ENCODE measurements at regions not wholly inside any gene's neighbourhood (a gene's known extent, or its start where the extent isn't known, plus 50 kb on each side); places are given as distances from the start of the nearest gene placed in this dataset.
"Not testable (repeated sequence)": the region's sequence is repeated elsewhere in the genome, so short reads cannot be mapped to it uniquely, and the experiment has no call there.

DNA sequence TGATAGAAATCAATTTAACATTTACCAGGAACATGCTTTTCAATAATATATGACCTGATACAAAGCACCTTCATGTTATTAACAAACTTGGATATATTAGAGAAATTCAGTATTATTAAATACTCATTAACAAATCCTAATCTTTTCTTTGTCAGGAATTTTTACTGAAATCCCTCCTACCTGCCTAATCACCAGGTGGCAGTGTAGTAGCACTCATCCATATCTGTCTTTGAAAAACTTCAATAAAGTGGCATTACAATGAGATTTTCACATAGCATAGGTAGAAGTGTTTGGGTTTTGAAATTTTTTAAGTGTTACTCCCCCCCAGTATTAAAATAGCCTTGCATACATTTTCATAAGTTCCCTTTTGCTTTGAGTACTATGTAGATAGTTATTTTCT, 1246.6 kb upstream of the LRRN3 start:
- no peak overlapping the region for H3K27ac ChIP-seq (ENCODE audit: low read depth, low read length)
- H3K27me3 ChIP-seq (ENCODE audit: control insufficient read depth in 3 of 3, insufficient read depth in 3 of 3, low read length in 3 of 3): no peaks in the 10 kb centered on the region
- no peak overlapping the region for H3K9ac ChIP-seq (ENCODE audit: low read depth in 1 of 3, low read length in 3 of 3)
- H3K4me1 ChIP-seq (ENCODE audit: control insufficient read depth in 3 of 3, insufficient read depth in 3 of 3, low read length in 3 of 3): no peaks in the 10 kb centered on the region
- no peak overlapping the region for H3K4me3 ChIP-seq (ENCODE audit: low read length in 3 of 3)
- H3K36me3 ChIP-seq (ENCODE audit: control insufficient read depth in 3 of 3, insufficient read depth in 3 of 3, low read length in 3 of 3): no peaks in the 10 kb centered on the region
- H3K9me3 ChIP-seq (ENCODE audit: control insufficient read depth in 3 of 3, low read length in 3 of 3): no peaks in the 10 kb centered on the region

DNA sequence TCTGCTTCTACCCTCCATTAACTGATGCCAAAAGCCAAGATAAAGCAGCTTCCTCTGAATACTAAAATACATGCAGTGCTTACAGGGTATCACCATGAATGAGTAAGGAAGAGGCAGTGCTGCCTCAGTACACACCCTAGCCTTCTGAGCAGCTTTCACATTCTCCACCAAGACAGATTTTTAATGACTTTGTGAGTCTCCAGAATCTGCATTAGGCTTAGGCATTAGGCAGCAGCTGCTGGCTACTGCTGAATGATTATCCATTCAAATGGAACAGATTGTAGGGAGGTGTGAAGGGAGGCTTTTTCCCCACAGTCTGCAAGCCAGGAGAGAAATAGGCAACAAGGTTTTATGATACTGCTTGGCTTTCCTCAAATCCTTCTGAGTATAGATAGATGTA, 1226.7 kb upstream of the LRRN3 start:
- H3K4me3 ChIP-seq (ENCODE audit: low read length in 3 of 3): no peak overlapping the region
- H3K9ac ChIP-seq (ENCODE audit: low read depth in 1 of 3, low read length in 3 of 3): no peak overlapping the region
- no peaks in the 10 kb centered on the region for H3K36me3 ChIP-seq (ENCODE audit: control insufficient read depth in 3 of 3, insufficient read depth in 3 of 3, low read length in 3 of 3)

DNA sequence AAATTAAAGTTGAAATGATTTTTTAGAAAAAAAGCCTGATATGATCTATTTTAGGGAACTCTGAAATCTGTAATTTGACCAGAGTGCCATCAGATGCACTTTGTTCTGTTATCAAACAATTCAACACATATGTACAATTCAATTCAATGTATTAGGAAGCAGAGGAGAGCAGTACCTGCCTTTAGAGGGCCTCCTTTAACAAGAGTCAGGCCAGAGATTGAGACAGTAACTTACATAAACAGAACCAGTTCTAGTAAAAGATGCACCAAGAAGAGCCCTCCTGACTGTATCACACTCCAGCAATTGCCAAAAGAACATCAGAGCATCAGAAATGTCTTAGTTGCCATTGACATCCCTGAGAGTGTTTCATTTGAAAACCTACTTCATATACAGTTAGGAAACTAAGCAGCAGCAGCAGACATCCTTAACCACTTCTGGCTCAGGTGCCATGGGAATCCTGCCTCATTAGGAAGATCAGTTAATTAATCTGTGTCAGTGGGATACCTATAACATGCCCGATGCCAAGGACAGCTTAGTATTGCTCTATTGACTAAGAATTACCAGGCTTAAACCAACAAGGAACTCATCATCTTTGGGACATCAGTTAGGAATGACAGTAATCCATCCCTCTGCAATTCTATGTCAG, 1222.6 kb upstream of the LRRN3 start:
- Histone ChIP-seq H3K27me3 (ENCODE audit: control insufficient read depth in 3 of 3, insufficient read depth in 3 of 3, low read length in 3 of 3) (no peaks in the 10 kb centered on the region), H3K4me1 (ENCODE audit: control insufficient read depth in 3 of 3, insufficient read depth in 3 of 3, low read length in 3 of 3) (no peaks in the 10 kb centered on the region), H3K9me3 (ENCODE audit: control insufficient read depth in 3 of 3, low read length in 3 of 3) (no peaks in the 10 kb centered on the region)

More for the DNA sequence above, 1226.7 kb upstream of the LRRN3 start:
- Histone ChIP-seq H3K27me3 (ENCODE audit: control insufficient read depth in 3 of 3, insufficient read depth in 3 of 3, low read length in 3 of 3) (no peaks in the 10 kb centered on the region), H3K4me1 (ENCODE audit: control insufficient read depth in 3 of 3, insufficient read depth in 3 of 3, low read length in 3 of 3) (no peaks in the 10 kb centered on the region), H3K9me3 (ENCODE audit: control insufficient read depth in 3 of 3, low read length in 3 of 3) (no peaks in the 10 kb centered on the region), H3K27ac (ENCODE audit: low read depth, low read length) (no peak overlapping the region)

DNA sequence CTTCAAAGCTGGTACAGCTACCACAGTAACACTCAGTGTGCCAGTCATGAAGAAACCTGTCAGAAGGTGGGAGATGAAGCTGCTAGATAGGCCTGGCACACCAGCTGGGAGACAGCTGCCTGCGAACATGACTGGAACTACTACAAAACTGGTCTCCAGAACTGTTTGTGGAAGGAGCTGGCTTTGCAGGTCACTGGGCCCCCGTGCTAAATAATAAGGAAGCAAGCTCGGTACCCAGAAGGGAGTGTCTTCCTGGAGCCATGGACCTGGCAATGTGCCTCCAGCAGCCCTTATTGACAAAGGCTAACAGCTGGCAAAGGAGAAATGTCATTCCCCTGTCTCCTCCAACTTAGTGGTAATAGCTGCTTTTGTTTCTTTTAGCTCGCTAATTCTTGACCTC, 1217.6 kb upstream of the LRRN3 start:
- no peaks in the 10 kb centered on the region for H3K27me3 ChIP-seq (ENCODE audit: control insufficient read depth in 3 of 3, insufficient read depth in 3 of 3, low read length in 3 of 3)
- no peaks in the 10 kb centered on the region for H3K36me3 ChIP-seq (ENCODE audit: control insufficient read depth in 3 of 3, insufficient read depth in 3 of 3, low read length in 3 of 3)
- no peaks in the 10 kb centered on the region for H3K9me3 ChIP-seq (ENCODE audit: control insufficient read depth in 3 of 3, low read length in 3 of 3)
- H3K4me3 ChIP-seq (ENCODE audit: low read length in 3 of 3): no peak overlapping the region
- H3K9ac ChIP-seq (ENCODE audit: low read depth in 1 of 3, low read length in 3 of 3): no peak overlapping the region
- H3K4me1 ChIP-seq (ENCODE audit: control insufficient read depth in 3 of 3, insufficient read depth in 3 of 3, low read length in 3 of 3): no peaks in the 10 kb centered on the region
- H3K27ac ChIP-seq (ENCODE audit: low read depth, low read length): no peak overlapping the region

More for the DNA sequence above, 1222.6 kb upstream of the LRRN3 start:
- no peak overlapping the region for H3K27ac ChIP-seq (ENCODE audit: low read depth, low read length)
- no peak overlapping the region for H3K4me3 ChIP-seq (ENCODE audit: low read length in 3 of 3)
- H3K9ac ChIP-seq (ENCODE audit: low read depth in 1 of 3, low read length in 3 of 3): no peak overlapping the region
- no peaks in the 10 kb centered on the region for H3K36me3 ChIP-seq (ENCODE audit: control insufficient read depth in 3 of 3, insufficient read depth in 3 of 3, low read length in 3 of 3)

DNA sequence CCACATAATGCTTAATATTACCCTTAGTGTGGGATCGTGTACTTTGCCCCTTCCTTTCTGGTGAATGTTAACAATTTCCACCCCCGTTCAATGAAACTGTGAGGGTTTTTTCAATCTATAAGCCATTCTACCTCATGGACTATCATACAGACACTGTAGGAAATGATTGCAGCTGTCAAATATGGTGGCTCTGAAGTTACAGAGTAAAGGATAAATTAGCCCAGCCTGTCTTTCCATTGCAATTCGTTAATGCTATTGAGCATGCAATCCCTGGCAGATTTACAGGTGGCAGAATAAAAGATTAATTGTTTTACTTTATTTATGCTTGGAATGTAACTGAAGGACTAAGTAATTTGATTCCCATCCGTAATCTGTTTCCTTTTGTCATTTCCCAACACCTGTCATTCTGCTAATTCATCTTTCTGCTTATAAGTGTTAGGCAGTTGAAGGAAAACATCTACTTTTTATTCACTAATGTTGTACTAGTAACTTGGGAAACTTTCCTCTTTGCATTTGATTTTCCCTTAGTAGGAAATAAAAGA, 1211.6 kb upstream of the LRRN3 start:
- H3K4me3 ChIP-seq (ENCODE audit: low read length in 3 of 3): no peak overlapping the region

DNA sequence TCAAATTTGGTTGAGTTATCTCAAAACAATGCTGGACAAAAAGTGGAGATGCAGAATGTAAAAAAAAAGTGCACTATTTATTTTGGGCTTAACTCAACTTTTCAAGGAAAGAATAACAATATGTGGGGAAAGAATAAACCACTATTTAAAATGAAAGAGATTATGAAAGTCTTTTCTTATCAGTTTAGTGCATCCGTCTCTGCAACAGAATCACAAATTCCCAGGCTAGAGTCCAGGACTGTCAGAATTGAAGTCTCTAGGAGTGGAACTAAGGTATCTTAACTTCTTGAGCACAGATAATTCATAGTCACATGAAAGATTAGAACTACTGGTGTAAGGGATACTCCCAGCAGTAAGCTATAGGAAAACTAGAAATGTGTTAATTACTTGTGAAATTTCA, 1200.3 kb upstream of the LRRN3 start:
- H3K36me3 ChIP-seq (ENCODE audit: control insufficient read depth in 3 of 3, insufficient read depth in 3 of 3, low read length in 3 of 3): no peaks in the 10 kb centered on the region
- H3K9me3 ChIP-seq (ENCODE audit: control insufficient read depth in 3 of 3, low read length in 3 of 3): no peaks in the 10 kb centered on the region
- no peak overlapping the region for H3K27ac ChIP-seq (ENCODE audit: low read depth, low read length)
- no peaks in the 10 kb centered on the region for H3K27me3 ChIP-seq (ENCODE audit: control insufficient read depth in 3 of 3, insufficient read depth in 3 of 3, low read length in 3 of 3)
- no peaks in the 10 kb centered on the region for H3K4me1 ChIP-seq (ENCODE audit: control insufficient read depth in 3 of 3, insufficient read depth in 3 of 3, low read length in 3 of 3)
- no peak overlapping the region for H3K4me3 ChIP-seq (ENCODE audit: low read length in 3 of 3)
- H3K9ac ChIP-seq (ENCODE audit: low read depth in 1 of 3, low read length in 3 of 3): no peak overlapping the region

More for the DNA sequence above, 1211.6 kb upstream of the LRRN3 start:
- H3K27ac ChIP-seq (ENCODE audit: low read depth, low read length): no peak overlapping the region
- H3K9me3 ChIP-seq (ENCODE audit: control insufficient read depth in 3 of 3, low read length in 3 of 3): no peaks in the 10 kb centered on the region
- no peaks in the 10 kb centered on the region for H3K36me3 ChIP-seq (ENCODE audit: control insufficient read depth in 3 of 3, insufficient read depth in 3 of 3, low read length in 3 of 3)
- H3K9ac ChIP-seq (ENCODE audit: low read depth in 1 of 3, low read length in 3 of 3): no peak overlapping the region
- H3K27me3 ChIP-seq (ENCODE audit: control insufficient read depth in 3 of 3, insufficient read depth in 3 of 3, low read length in 3 of 3): no peaks in the 10 kb centered on the region
- no peaks in the 10 kb centered on the region for H3K4me1 ChIP-seq (ENCODE audit: control insufficient read depth in 3 of 3, insufficient read depth in 3 of 3, low read length in 3 of 3)

DNA sequence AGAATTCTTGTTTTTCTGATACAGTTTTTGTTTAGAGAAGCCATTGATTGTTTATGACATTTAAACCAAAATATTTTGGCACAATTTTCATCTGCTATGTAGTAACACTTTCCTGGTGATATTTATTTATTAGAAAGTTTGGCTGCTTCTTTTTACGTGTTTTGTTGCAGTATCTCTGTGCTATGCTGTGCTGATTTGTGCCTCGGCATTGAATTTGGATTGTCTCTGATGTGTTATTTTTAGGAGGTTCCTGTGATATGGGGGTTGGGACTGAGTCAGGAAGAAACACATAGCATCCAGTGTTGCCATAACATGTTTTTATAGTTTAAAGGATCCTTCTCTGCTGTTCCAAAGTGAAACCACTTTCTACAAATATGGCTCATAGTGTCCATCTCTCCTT, 1197.7 kb upstream of the LRRN3 start:
- Histone ChIP-seq H3K9ac (ENCODE audit: low read depth in 1 of 3, low read length in 3 of 3) (no peak overlapping the region), H3K27me3 (ENCODE audit: control insufficient read depth in 3 of 3, insufficient read depth in 3 of 3, low read length in 3 of 3) (no peaks in the 10 kb centered on the region), H3K4me1 (ENCODE audit: control insufficient read depth in 3 of 3, insufficient read depth in 3 of 3, low read length in 3 of 3) (no peaks in the 10 kb centered on the region), H3K9me3 (ENCODE audit: control insufficient read depth in 3 of 3, low read length in 3 of 3) (no peaks in the 10 kb centered on the region), H3K27ac (ENCODE audit: low read depth, low read length) (no peak overlapping the region), H3K36me3 (ENCODE audit: control insufficient read depth in 3 of 3, insufficient read depth in 3 of 3, low read length in 3 of 3) (no peaks in the 10 kb centered on the region), H3K4me3 (ENCODE audit: low read length in 3 of 3) (no peak overlapping the region)

DNA sequence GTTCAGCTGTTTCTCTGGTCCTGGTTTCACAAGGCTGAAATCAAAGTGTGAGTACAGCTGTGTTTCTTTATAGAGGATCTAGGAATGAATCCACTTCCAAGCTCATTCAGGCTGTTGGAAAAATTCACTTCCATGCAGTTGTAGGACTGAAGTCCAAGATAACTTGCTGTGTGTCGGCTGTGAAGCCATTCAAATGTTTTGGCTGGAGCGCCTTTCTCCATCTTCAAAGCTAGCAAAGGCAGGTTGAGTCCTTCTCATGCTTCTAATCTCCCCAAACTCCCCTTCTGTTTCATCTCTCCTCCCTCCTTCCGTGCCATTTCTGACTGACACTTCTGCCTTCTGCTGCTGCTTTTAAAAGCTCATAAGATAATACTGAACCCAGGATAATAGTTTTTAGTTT, 1195.4 kb upstream of the LRRN3 start:
- H3K36me3 ChIP-seq (ENCODE audit: control insufficient read depth in 3 of 3, insufficient read depth in 3 of 3, low read length in 3 of 3): no peaks in the 10 kb centered on the region
- no peak overlapping the region for H3K27ac ChIP-seq (ENCODE audit: low read depth, low read length)
- no peaks in the 10 kb centered on the region for H3K27me3 ChIP-seq (ENCODE audit: control insufficient read depth in 3 of 3, insufficient read depth in 3 of 3, low read length in 3 of 3)
- H3K4me3 ChIP-seq (ENCODE audit: low read length in 3 of 3): no peak overlapping the region
- no peaks in the 10 kb centered on the region for H3K9me3 ChIP-seq (ENCODE audit: control insufficient read depth in 3 of 3, low read length in 3 of 3)
- H3K4me1 ChIP-seq (ENCODE audit: control insufficient read depth in 3 of 3, insufficient read depth in 3 of 3, low read length in 3 of 3): no peaks in the 10 kb centered on the region
- no peak overlapping the region for H3K9ac ChIP-seq (ENCODE audit: low read depth in 1 of 3, low read length in 3 of 3)

DNA sequence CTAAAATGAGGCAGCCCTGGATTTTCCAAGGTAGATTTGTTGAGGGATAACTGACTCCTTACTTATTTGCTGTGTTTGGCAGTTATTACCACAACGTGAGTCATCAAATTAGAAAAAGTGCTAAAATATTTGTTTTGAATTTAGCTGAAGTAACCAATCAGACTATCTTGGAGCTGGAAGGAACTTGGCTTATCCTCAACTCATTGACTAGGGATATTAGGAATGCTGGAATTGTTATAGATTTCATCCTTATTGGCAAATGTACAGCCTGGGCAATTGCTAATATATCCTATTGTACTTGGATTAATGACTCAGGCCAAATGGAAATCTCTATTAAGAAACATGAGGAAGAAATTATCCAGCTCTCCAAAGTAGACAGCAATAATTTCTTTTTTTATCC, 1189.0 kb upstream of the LRRN3 start:
- H3K9me3 ChIP-seq (ENCODE audit: control insufficient read depth in 3 of 3, low read length in 3 of 3): no peaks in the 10 kb centered on the region
- H3K9ac ChIP-seq (ENCODE audit: low read depth in 1 of 3, low read length in 3 of 3): no peak overlapping the region
- H3K4me1 ChIP-seq (ENCODE audit: control insufficient read depth in 3 of 3, insufficient read depth in 3 of 3, low read length in 3 of 3): no peaks in the 10 kb centered on the region
- no peaks in the 10 kb centered on the region for H3K27me3 ChIP-seq (ENCODE audit: control insufficient read depth in 3 of 3, insufficient read depth in 3 of 3, low read length in 3 of 3)
- H3K36me3 ChIP-seq (ENCODE audit: control insufficient read depth in 3 of 3, insufficient read depth in 3 of 3, low read length in 3 of 3): no peaks in the 10 kb centered on the region
- H3K27ac ChIP-seq (ENCODE audit: low read depth, low read length): no peak overlapping the region
- H3K4me3 ChIP-seq (ENCODE audit: low read length in 3 of 3): no peak overlapping the region

DNA sequence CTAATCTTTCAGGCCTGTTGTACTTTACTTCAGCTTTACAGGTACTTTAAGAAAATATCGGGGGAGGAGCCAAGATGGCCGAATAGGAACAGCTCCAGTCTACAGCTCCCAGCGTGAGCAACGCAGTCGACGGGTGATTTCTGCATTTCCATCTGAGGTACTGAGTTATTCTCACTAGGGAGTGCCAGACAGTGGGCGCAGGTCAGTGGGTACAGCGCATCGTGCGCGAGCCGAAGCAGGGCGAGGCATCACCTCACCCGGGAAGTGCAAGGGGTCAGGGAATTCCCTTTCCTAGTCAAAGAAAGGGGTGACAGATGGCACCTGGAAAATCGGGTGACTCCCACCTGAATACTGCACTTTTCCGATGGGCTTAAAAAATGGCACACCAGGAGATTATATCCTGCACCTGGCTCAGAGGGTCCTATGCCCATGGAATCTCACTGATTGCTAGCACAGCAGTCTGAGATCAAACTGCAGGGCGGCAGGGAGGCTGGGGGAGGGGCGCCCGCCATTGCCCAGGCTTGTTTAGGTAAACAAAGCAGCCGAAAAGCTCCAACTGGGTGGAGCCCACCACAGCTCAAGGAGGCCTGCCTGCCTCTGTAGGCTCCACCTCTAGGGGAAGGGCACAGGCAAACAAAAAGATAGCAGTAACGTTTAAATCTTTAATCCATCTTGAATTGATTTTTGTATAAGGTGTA, 1185.4 kb upstream of the LRRN3 start:
- not testable (repeated sequence) for H3K27ac ChIP-seq (ENCODE audit: low read depth, low read length); H3K9me3 ChIP-seq (ENCODE audit: control insufficient read depth in 3 of 3, low read length in 3 of 3); H3K27me3 ChIP-seq (ENCODE audit: control insufficient read depth in 3 of 3, insufficient read depth in 3 of 3, low read length in 3 of 3); H3K9ac ChIP-seq (ENCODE audit: low read depth in 1 of 3, low read length in 3 of 3); H3K4me3 ChIP-seq (ENCODE audit: low read length in 3 of 3); H3K36me3 ChIP-seq (ENCODE audit: control insufficient read depth in 3 of 3, insufficient read depth in 3 of 3, low read length in 3 of 3); H3K4me1 ChIP-seq (ENCODE audit: control insufficient read depth in 3 of 3, insufficient read depth in 3 of 3, low read length in 3 of 3)
